H1 (cell line): ENCODE measurements at regions not wholly inside any gene's neighbourhood (a gene's known extent, or its start where the extent isn't known, plus 50 kb on each side); places are given as distances from the start of the nearest gene placed in this dataset.

ENCODE experiments used
- CTCF ChIA-PET: fragments of 300-600 bp; sonication (Branson Sonifier 250); formaldehyde crosslinking; loops from one replicate; lab custom pipeline; 2021; ENCODE audit not compliant: partially characterized antibody; lab: Charles Lee
- POLR2A ChIA-PET: fragments of 300-600 bp; sonication (Branson Sonifier 250); formaldehyde crosslinking; loops from one replicate; lab custom pipeline; 2021; ENCODE audit warnings: inconsistent platforms; ENCODE audit not compliant: partially characterized antibody; lab: Charles Lee
- DNase-seq, 2 experiments: peaks; one replicate each; pipeline versions ENCODE4 v3.0.0 to v3.0.0-alpha.2; 2010 to 2022; ENCODE audit warnings: low spot score in 2 of 2, low read depth in 1 of 2, mixed read lengths in 1 of 2
- FAIRE-seq: peaks from 2 replicates; lab custom pipeline; 2011; peaks lifted over from hg19 to GRCh38; lab: Jason Lieb, UNC
- H2AFZ ChIP-seq: 2 replicates; pipeline ENCODE4 v1.8.1; 2012; ENCODE audit warnings: low read length, inconsistent platforms
- H2AK5ac ChIP-seq: 2 replicates; pipeline ENCODE4 v1.6.1; 2013; ENCODE audit warnings: low read depth, low read length
- H2BK120ac ChIP-seq: replicated peaks from 2 replicates; pipeline ENCODE3; 2013; ENCODE audit warnings: low read depth, low read length, inconsistent platforms
- H2BK12ac ChIP-seq: 2 replicates; pipeline ENCODE4 v1.6.1; 2013; ENCODE audit warnings: low read depth, low read length
- H2BK15ac ChIP-seq: 2 replicates; pipeline ENCODE4 v1.6.1; 2013; ENCODE audit warnings: low read length
- H2BK20ac ChIP-seq: 2 replicates; pipeline ENCODE4 v1.6.1; 2013; ENCODE audit warnings: low read length
- H2BK5ac ChIP-seq: 2 replicates; pipeline ENCODE4 v1.6.1; 2013; ENCODE audit warnings: low read depth, low read length
- H3K14ac ChIP-seq: 2 replicates; pipeline ENCODE4 v1.6.1; 2013; ENCODE audit warnings: inconsistent platforms; ENCODE audit not compliant: insufficient read length
- H3K18ac ChIP-seq: 2 replicates; pipeline ENCODE4 v1.6.1; 2013; ENCODE audit warnings: low read length; ENCODE audit errors: extremely low read depth
- H3K23ac ChIP-seq: 2 replicates; pipeline ENCODE4 v1.6.1; 2013; ENCODE audit warnings: inconsistent platforms; ENCODE audit not compliant: insufficient read length
- H3K23me2 ChIP-seq: 2 replicates; pipeline ENCODE4 v1.6.1; 2013; ENCODE audit warnings: low read depth, low read length
- H3K27ac ChIP-seq: 2 replicates; pipeline ENCODE4 v1.6.1; 2011; ENCODE audit warnings: low read depth, low read length, inconsistent platforms
- H3K27me3 ChIP-seq, 4 experiments: replicated peaks in 1 of 4; 1 replicate in 1 of 4; 2 replicates in 3 of 4; pipeline versions ENCODE4 v1.6.1 to v1.8.1; 2011 to 2013; ENCODE audit warnings: low read length in 3 of 4, mild to moderate bottlenecking in 3 of 4, inconsistent platforms in 2 of 4, mixed read lengths in 2 of 4, moderate library complexity in 1 of 4; ENCODE audit not compliant: control insufficient read depth in 3 of 4, insufficient read depth in 3 of 4; ENCODE audit errors: extremely low read depth in 1 of 4
- H3K36me3 ChIP-seq, 4 experiments: 2 replicates each; pipeline versions ENCODE4 v1.6.1 to v1.8.1; 2011 to 2013; ENCODE audit warnings: mild to moderate bottlenecking in 4 of 4, low read length in 3 of 4, moderate library complexity in 2 of 4, control low read depth in 1 of 4, inconsistent platforms in 1 of 4; ENCODE audit not compliant: insufficient read depth in 4 of 4, control insufficient read depth in 2 of 4
- H3K4ac ChIP-seq: replicated peaks from 2 replicates; pipeline ENCODE3; 2013; ENCODE audit warnings: low read length, low read depth, mixed read lengths, inconsistent platforms; ENCODE audit not compliant: insufficient read length
- H3K4me1 ChIP-seq, 4 experiments: replicated peaks in 1 of 4; 1 replicate in 1 of 4; 2 replicates in 3 of 4; pipeline versions ENCODE4 v1.6.1 to v1.8.1; 2011 to 2013; ENCODE audit warnings: low read length in 3 of 4, inconsistent platforms in 2 of 4, mixed read lengths in 1 of 4; ENCODE audit not compliant: insufficient read depth in 4 of 4, control insufficient read depth in 3 of 4
- H3K4me2 ChIP-seq, 2 experiments: 2 replicates each; pipeline versions ENCODE4 v1.6.1 to v1.8.1; 2011 to 2013; ENCODE audit warnings: low read depth in 2 of 2, low read length in 2 of 2, control low read depth in 1 of 2, inconsistent platforms in 1 of 2, mild to moderate bottlenecking in 1 of 2; ENCODE audit not compliant: insufficient read depth in 1 of 2
- H3K4me3 ChIP-seq, 4 experiments: fragments of 200-600, 300-600 bp in 1 of 4; sonication (generic), shearing (Covaris generic), sonication (Bioruptor Twin) in 1 of 4; 2 replicates each; pipeline versions ENCODE4 v1.5.1 to v1.8.1; 2011 to 2016; ENCODE audit warnings: low read length in 4 of 4, low read depth in 3 of 4, control low read depth in 2 of 4, inconsistent platforms in 2 of 4, mild to moderate bottlenecking in 2 of 4, mixed read lengths in 1 of 4, moderate library complexity in 1 of 4; ENCODE audit not compliant: insufficient read depth in 2 of 4; ENCODE audit errors: extremely low read depth in 1 of 4
- H3K56ac ChIP-seq: replicated peaks from 2 replicates; pipeline ENCODE3; 2013; ENCODE audit warnings: low read depth, mild to moderate bottlenecking, mixed read lengths, low read length, inconsistent platforms; ENCODE audit not compliant: insufficient read length
- H3K79me1 ChIP-seq: 2 replicates; pipeline ENCODE4 v1.6.1; 2013; ENCODE audit warnings: low read depth, low read length, control low read depth
- H3K79me2 ChIP-seq, 2 experiments: 2 replicates each; pipeline versions ENCODE4 v1.6.1 to v1.8.1; 2012 to 2013; ENCODE audit warnings: low read length in 2 of 2, mild to moderate bottlenecking in 2 of 2, inconsistent platforms in 1 of 2; ENCODE audit not compliant: insufficient read depth in 2 of 2, control insufficient read depth in 1 of 2
- H3K9ac ChIP-seq, 4 experiments: replicated peaks in 1 of 4; 1 replicate in 1 of 4; 2 replicates in 3 of 4; pipeline versions ENCODE4 v1.6.1 to v1.8.1; 2011 to 2013; ENCODE audit warnings: low read depth in 3 of 4, low read length in 3 of 4, control low read depth in 2 of 4, mild to moderate bottlenecking in 2 of 4, moderate library complexity in 2 of 4, inconsistent platforms in 1 of 4; ENCODE audit errors: extremely low read depth in 1 of 4
- H3K9me3 ChIP-seq, 2 experiments: 2 replicates each; pipeline versions ENCODE4 v1.6.1 to v1.8.1; 2012 to 2013; ENCODE audit warnings: mild to moderate bottlenecking in 2 of 2, moderate library complexity in 2 of 2, control low read depth in 1 of 2, inconsistent platforms in 1 of 2, low read depth in 1 of 2, low read length in 1 of 2, mixed read lengths in 1 of 2; ENCODE audit not compliant: insufficient read depth in 2 of 2
- H4K20me1 ChIP-seq, 2 experiments: replicated peaks in 1 of 2; 2 replicates each; pipeline versions ENCODE3 to v1.8.1; 2011 to 2013; ENCODE audit warnings: inconsistent platforms in 2 of 2, low read length in 2 of 2, mild to moderate bottlenecking in 1 of 2; ENCODE audit not compliant: insufficient read depth in 2 of 2, control insufficient read depth in 1 of 2
- H4K5ac ChIP-seq: 2 replicates; pipeline ENCODE4 v1.6.1; 2013; ENCODE audit warnings: low read length, low read depth, mixed read lengths, inconsistent platforms; ENCODE audit not compliant: insufficient read length
- H4K8ac ChIP-seq: 2 replicates; pipeline ENCODE4 v1.8.0; 2013; ENCODE audit warnings: mild to moderate bottlenecking, moderate library complexity, low read length, inconsistent platforms; ENCODE audit not compliant: insufficient read depth; ENCODE audit errors: extremely low read depth
- H4K91ac ChIP-seq: replicated peaks from 2 replicates; pipeline ENCODE3; 2013; ENCODE audit warnings: low read length, mixed read lengths, inconsistent platforms; ENCODE audit not compliant: insufficient read length
- ATF2 ChIP-seq: IDR thresholded peaks from 2 replicates; pipeline ENCODE4 v1.6.1; 2012; ENCODE audit warnings: low read length, inconsistent platforms
- EP300 ChIP-seq, 2 experiments: IDR thresholded peaks; 1 replicate in 1 of 2; 2 replicates in 1 of 2; pipeline ENCODE4 v1.6.1; 2011 to 2012; ENCODE audit warnings: low read depth in 2 of 2, low read length in 2 of 2, mild to moderate bottlenecking in 2 of 2, borderline replicate concordance in 1 of 2, inconsistent platforms in 1 of 2, moderate library complexity in 1 of 2
- WGBS, 2 experiments: shearing (Covaris generic) in 1 of 2; methylation state at CpG; one replicate each; pipeline versions ENCODE4 v1.1.6 to v1.1.7; 2013 to 2015; ENCODE audit warnings: low lambda C conversion rate in 2 of 2, mixed read lengths in 2 of 2, inconsistent platforms in 1 of 2, low coverage in 1 of 2, missing lambda C conversion rate in 1 of 2; ENCODE audit not compliant: insufficient replicate concordance in 2 of 2, insufficient coverage in 1 of 2, insufficient read length in 1 of 2; ENCODE audit errors: extremely low coverage in 1 of 2, missing lambda C conversion rate in 1 of 2; 5-methylcytosine and 5-hydroxymethylcytosine counted together

- POLR2A ChIA-PET = no interaction called here
- Histone ChIP-seq H2BK12ac (no peak overlapping the region), H3K4me1 (no peaks in the 10 kb centered on the region), H3K9ac (no peak overlapping the region), H4K20me1 (no peaks in the 10 kb centered on the region), H3K4me3 (no peak overlapping the region), H2AK5ac (no peak overlapping the region), H3K4me2 (no peak overlapping the region), H4K5ac (no peak overlapping the region), H3K23me2 (no peaks in the 10 kb centered on the region), H3K18ac (no peak overlapping the region), H4K8ac (no peak overlapping the region), H3K4ac (no peak overlapping the region), H3K36me3 (no peaks in the 10 kb centered on the region), H3K14ac (no peak overlapping the region), H3K56ac (no peak overlapping the region), H2AFZ (no peak overlapping the region), H3K27me3 (no peaks in the 10 kb centered on the region), H2BK5ac (no peak overlapping the region), H3K79me2 (no peaks in the 10 kb centered on the region), H3K27ac (no peak overlapping the region), H4K91ac (no peak overlapping the region), H3K9me3 (no peaks in the 10 kb centered on the region), H3K23ac (no peak overlapping the region), H2BK20ac (no peak overlapping the region), H3K79me1 (no peaks in the 10 kb centered on the region), H2BK15ac (no peak overlapping the region), H2BK120ac (no peak overlapping the region)
- 98% methylated on average over 2 of the region's 2 CpGs; no CpG with 5 or more reads in 1 of the 2 experiments for WGBS, 2 experiments
- no peak for FAIRE-seq
- CTCF ChIA-PET = no interaction called here
- DNase-seq = no peak
- TF ChIP-seq EP300 (IDR thresholded peaks at IDR 0.05; ENCODE audit: borderline replicate concordance in 1 of 2, low read depth in 2 of 2, low read length in 2 of 2) = no peak
- TF ChIP-seq ATF2 = no peak
These were observed 263.8 kb upstream of the CDIN1 start for GRCh38 chr15:36315649-36316048.
